Sigmoid colon (tissue), 4 donors: ENCODE measurements at regions not wholly inside any gene's neighbourhood (a gene's known extent, or its start where the extent isn't known, plus 50 kb on each side); places are given as distances from the start of the nearest gene placed in this dataset.

ENCODE experiments used
- EP300 ChIP-seq, 4 donors: sonication (generic); formaldehyde crosslinking; IDR thresholded peaks; one replicate each; pipeline ENCODE4 v1.6.1; 2017; ENCODE audit warnings: antibody characterized with exemption in 4 of 4
- POLR2A ChIP-seq, 2 donors: fragments of 450-650 bp; IDR thresholded peaks; one replicate each; pipeline ENCODE4 v1.6.1; 2016; ENCODE audit warnings: antibody characterized with exemption in 2 of 2, mild to moderate bottlenecking in 2 of 2, moderate library complexity in 2 of 2
- TF ChIP-seq, protein P1 (sequence below), 4 experiments: fragments of 450-650 bp in 3 of 4; fragments of 200-600 bp in 1 of 4; IDR thresholded peaks; one replicate each; pipeline ENCODE4 v1.5.1; 2016 to 2019; ENCODE audit warnings: antibody characterized with exemption in 4 of 4, mild to moderate bottlenecking in 3 of 4, moderate library complexity in 2 of 4

DNA sequence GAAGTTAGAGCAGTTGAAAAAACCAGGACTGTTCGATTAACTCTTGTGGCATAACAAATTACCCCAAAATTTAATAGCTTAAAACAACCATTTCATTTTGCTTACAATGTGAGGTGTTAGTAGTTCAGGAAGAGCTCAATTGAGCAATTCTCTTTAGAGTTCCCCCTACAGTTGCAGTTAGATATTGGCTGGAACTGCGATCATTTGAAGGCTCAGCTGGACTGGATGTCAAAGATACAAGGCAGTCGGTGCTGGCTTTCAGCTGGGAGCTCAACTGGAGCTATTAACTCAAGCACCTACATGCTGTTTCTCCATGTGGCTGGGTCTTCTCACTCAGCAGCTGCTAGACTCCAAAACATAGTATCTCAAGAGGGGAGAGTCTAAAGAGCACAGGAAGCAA is 96.0 kb upstream of the LOC128125822 start:
- TF ChIP-seq POLR2A (IDR thresholded peaks at IDR 0.05) (no peak), EP300 (IDR thresholded peaks at IDR 0.05) (no peak)
- TF ChIP-seq, protein P1, sequence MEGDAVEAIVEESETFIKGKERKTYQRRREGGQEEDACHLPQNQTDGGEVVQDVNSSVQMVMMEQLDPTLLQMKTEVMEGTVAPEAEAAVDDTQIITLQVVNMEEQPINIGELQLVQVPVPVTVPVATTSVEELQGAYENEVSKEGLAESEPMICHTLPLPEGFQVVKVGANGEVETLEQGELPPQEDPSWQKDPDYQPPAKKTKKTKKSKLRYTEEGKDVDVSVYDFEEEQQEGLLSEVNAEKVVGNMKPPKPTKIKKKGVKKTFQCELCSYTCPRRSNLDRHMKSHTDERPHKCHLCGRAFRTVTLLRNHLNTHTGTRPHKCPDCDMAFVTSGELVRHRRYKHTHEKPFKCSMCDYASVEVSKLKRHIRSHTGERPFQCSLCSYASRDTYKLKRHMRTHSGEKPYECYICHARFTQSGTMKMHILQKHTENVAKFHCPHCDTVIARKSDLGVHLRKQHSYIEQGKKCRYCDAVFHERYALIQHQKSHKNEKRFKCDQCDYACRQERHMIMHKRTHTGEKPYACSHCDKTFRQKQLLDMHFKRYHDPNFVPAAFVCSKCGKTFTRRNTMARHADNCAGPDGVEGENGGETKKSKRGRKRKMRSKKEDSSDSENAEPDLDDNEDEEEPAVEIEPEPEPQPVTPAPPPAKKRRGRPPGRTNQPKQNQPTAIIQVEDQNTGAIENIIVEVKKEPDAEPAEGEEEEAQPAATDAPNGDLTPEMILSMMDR (IDR thresholded peaks at IDR 0.05) = no peak
